Right renal cortex interstitium (tissue), 3 donors: ENCODE measurements at regions not wholly inside any gene's neighbourhood (a gene's known extent, or its start where the extent isn't known, plus 50 kb on each side); places are given as distances from the start of the nearest gene placed in this dataset.

Source experiments
- DNase-seq, 3 donors: peaks; one replicate each; pipeline ENCODE4 v3.0.0-alpha.2; 2013; ENCODE audit warnings: low read depth in 3 of 3, low spot score in 2 of 3

DNA sequence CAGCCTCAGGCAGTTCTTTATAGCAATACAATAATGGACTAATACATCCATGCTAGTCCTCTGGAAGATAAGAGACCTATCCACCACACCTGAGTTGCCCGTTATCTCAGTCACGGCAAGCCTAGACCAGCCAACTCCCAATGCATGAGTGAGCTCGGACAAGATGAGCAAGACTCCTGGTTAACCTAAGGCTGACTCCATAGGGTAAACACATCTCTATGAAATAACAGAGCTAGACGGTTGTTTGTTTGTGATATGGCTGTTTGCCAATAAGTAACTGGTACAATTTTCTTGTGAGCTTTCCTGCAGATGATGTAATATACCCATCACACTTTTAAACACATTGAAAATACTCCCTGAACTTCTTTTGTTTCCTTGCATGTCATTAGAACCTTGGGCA lies 70.6 kb upstream of the PHACTR1 start:
- no peak for DNase-seq

DNA sequence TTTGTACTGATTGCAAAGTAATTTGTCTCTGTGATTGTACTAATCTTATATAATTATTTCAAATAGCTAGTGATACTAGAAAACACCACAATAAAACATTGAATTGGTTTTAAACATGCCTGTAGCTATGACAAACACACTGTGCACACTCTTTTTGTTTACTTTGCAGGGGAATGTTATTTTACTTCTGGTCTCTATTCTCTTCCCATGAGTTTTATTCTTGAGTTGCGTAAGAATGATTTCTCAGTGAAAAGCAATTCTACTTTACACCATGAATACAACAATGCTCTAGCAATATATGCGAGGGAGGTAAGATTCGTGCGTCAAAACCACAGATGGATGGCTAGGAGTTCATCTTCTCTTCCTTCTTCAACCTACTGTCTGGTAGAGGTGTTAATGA lies 68.4 kb upstream of the PHACTR1 start:
- DNase-seq: no peak

GRCh38 chr6:12649325-12649724 lies 67.2 kb upstream of the PHACTR1 start:
- no peak for DNase-seq

DNA sequence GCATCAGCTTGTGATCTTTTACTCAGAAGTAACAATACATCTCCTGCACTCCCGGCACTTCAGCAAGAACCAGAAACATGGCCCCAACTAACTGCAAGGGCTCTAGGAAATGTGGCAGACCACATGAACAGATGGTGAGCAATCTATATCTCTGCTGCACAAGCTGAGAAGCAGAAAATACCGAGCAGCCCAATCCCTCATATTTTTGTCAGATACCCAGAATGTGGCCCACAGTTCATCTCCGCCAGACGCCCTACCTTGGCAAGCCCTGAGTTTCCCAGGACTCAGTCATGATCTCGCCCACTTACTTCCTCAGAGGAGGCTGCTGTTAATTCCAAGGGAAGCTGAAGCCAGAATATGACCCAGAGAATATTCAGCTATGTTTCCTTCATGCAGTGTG lies 63.1 kb upstream of the PHACTR1 start:
- no peak for DNase-seq

GRCh38 chr6:12654107-12654506 lies 62.5 kb upstream of the PHACTR1 start:
- DNase-seq: no peak

GRCh38 chr6:12654514-12654913 lies 62.1 kb upstream of the PHACTR1 start:
- no peak for DNase-seq

- no peak for DNase-seq
These were observed 59.7 kb upstream of the PHACTR1 start for GRCh38 chr6:12656906-12657305.

DNA sequence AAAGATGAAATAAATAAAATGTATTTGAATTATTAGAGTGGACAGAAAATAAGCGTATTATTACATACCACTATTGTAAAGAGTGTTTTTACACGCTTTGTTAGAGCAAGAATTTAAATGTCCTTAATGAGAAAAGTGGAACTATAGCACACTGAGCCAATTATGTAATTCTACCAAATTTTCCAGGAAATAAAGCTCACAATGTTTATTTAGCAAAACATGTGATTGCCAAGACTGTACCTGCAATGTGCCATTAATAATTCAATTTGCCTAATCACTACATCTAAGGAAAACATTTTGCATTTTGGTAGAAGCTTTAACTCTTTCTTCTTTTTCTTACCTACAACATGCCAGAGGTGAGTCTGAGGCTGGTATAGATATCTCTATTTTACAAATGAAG lies 58.7 kb upstream of the PHACTR1 start:
- DNase-seq: no peak

GRCh38 chr6:12661432-12662089 lies 55.0 kb upstream of the PHACTR1 start:
- no peak for DNase-seq
